ENCODE measurements at regions not wholly inside any gene's neighbourhood (a gene's known extent, or its start where the extent isn't known, plus 50 kb on each side); places are given as distances from the start of the nearest gene placed in this dataset.

- H3K27me3 Mint-ChIP-seq, result no peaks in the 10 kb centered on the region
- H3K4me1 Mint-ChIP-seq (ENCODE audit: unreplicated experiment), result peaks cover 23% of the 10 kb centered on the region
- peaks cover 8% of the 10 kb centered on the region for H3K9me3 Mint-ChIP-seq
These were observed 130.9 kb downstream of the GDAP2 start for GRCh38 chr1:117798550-117798949.

GRCh38 chr1:117802531-117803257 lies 126.7 kb downstream of the GDAP2 start:
- no peak for DNase-seq (ENCODE audit: extremely low spot score, unreplicated experiment)
- H3K4me3 Mint-ChIP-seq, result peak overlapping the region; percentile 49
- no peak for TF ChIP-seq CTCF (conservative IDR thresholded peaks at IDR 0.05)

More at GRCh38 chr1:117798550-117798949, 130.9 kb downstream of the GDAP2 start:
- TF ChIP-seq CTCF (conservative IDR thresholded peaks at IDR 0.05), result no peak
- H3K4me3 Mint-ChIP-seq, result no peak overlapping the region
- H3K36me3 Mint-ChIP-seq, result no peaks in the 10 kb centered on the region
- DNase-seq (ENCODE audit: extremely low spot score, unreplicated experiment), result no peak
- no peak overlapping the region for H3K27ac Mint-ChIP-seq

GRCh38 chr1:117803318-117803717 lies 126.1 kb downstream of the GDAP2 start:
- Mint-ChIP-seq H3K4me3 (no peak overlapping the region), H3K36me3 (no peaks in the 10 kb centered on the region), H3K4me1 (ENCODE audit: unreplicated experiment) (peaks cover 11% of the 10 kb centered on the region), H3K9me3 (peaks cover 8% of the 10 kb centered on the region), H3K27me3 (no peaks in the 10 kb centered on the region), H3K27ac (no peak overlapping the region)
- no peak for TF ChIP-seq CTCF (conservative IDR thresholded peaks at IDR 0.05)
- DNase-seq (ENCODE audit: extremely low spot score, unreplicated experiment), result no peak

More at GRCh38 chr1:117802531-117803257, 126.7 kb downstream of the GDAP2 start:
- H3K36me3 Mint-ChIP-seq, result no peaks in the 10 kb centered on the region
- H3K27me3 Mint-ChIP-seq, result no peaks in the 10 kb centered on the region
- H3K9me3 Mint-ChIP-seq, result peaks cover 8% of the 10 kb centered on the region
- peak overlapping the region; percentile 56 for H3K27ac Mint-ChIP-seq
- peaks cover 11% of the 10 kb centered on the region for H3K4me1 Mint-ChIP-seq (ENCODE audit: unreplicated experiment)

- no peak overlapping the region for H3K27ac Mint-ChIP-seq
- DNase-seq (ENCODE audit: extremely low spot score, unreplicated experiment), result no peak
- no peaks in the 10 kb centered on the region for H3K27me3 Mint-ChIP-seq
- H3K4me3 Mint-ChIP-seq, result no peak overlapping the region
- no peak for TF ChIP-seq CTCF (conservative IDR thresholded peaks at IDR 0.05)
- no peaks in the 10 kb centered on the region for H3K36me3 Mint-ChIP-seq
- H3K4me1 Mint-ChIP-seq (ENCODE audit: unreplicated experiment), result peaks cover 19% of the 10 kb centered on the region
- H3K9me3 Mint-ChIP-seq, result peaks cover 4% of the 10 kb centered on the region
These were observed 119.7 kb downstream of the GDAP2 start for GRCh38 chr1:117809764-117810163.

GRCh38 chr1:117810553-117810952 lies 118.9 kb downstream of the GDAP2 start:
- no peak overlapping the region for H3K27ac Mint-ChIP-seq

More at GRCh38 chr1:117810553-117810952, 118.9 kb downstream of the GDAP2 start:
- Mint-ChIP-seq H3K27me3 (no peaks in the 10 kb centered on the region), H3K4me1 (ENCODE audit: unreplicated experiment) (peaks cover 25% of the 10 kb centered on the region), H3K36me3 (no peaks in the 10 kb centered on the region), H3K4me3 (no peak overlapping the region), H3K9me3 (peaks cover 4% of the 10 kb centered on the region)
- no peak for DNase-seq (ENCODE audit: extremely low spot score, unreplicated experiment)
- TF ChIP-seq CTCF (conservative IDR thresholded peaks at IDR 0.05), result no peak
